GM12891 (cell line): ENCODE measurements at regions not wholly inside any gene's neighbourhood (a gene's known extent, or its start where the extent isn't known, plus 50 kb on each side); places are given as distances from the start of the nearest gene placed in this dataset.

Experiments used
- DNase-seq: peaks from one replicate; pipeline ENCODE4 v3.0.0; 2011; ENCODE audit warnings: low spot score; ENCODE audit not compliant: insufficient read length
- FAIRE-seq: peaks from 2 replicates; lab custom pipeline; 2011; peaks lifted over from hg19 to GRCh38; lab: Jason Lieb, UNC
- PAX5 ChIP-seq: IDR thresholded peaks from 2 replicates; pipeline ENCODE4 v1.6.1; 2011; ENCODE audit warnings: low read length, moderate library complexity, mild to moderate bottlenecking; ENCODE audit not compliant: insufficient read depth, severe bottlenecking
- POLR2A ChIP-seq: IDR thresholded peaks from 2 replicates; pipeline ENCODE4 v1.6.1; 2011; ENCODE audit warnings: low read depth, low read length, control low read depth
- POLR2AphosphoS5 ChIP-seq: IDR thresholded peaks from 2 replicates; pipeline ENCODE4 v1.6.1; 2011; ENCODE audit warnings: low read depth, low read length, control low read depth
- POU2F2 ChIP-seq: IDR thresholded peaks from 2 replicates; pipeline ENCODE4 v1.6.1; 2011; ENCODE audit warnings: low read depth, mild to moderate bottlenecking, control low read depth, low read length, moderate library complexity
- SPI1 ChIP-seq: IDR thresholded peaks from 2 replicates; pipeline ENCODE4 v1.6.1; 2011; ENCODE audit warnings: low read depth, low read length, control low read depth
- TAF1 ChIP-seq: IDR thresholded peaks from 2 replicates; pipeline ENCODE4 v1.6.1; 2011; ENCODE audit warnings: low read depth, low read length, control low read depth

GRCh38 chr3:41064526-41064925 lies 134.8 kb upstream of the CTNNB1 start:
- DNase-seq (no peak), FAIRE-seq (no peak)
- TF ChIP-seq SPI1 (0 out of 2 replicates have a peak, but pooled peaks have one; percentile 42), POU2F2 (no peak), PAX5 (no peak)

GRCh38 chr3:41065340-41065739 lies 134.0 kb upstream of the CTNNB1 start:
- no peak for TF ChIP-seq PAX5
- no peak for TF ChIP-seq SPI1
- TF ChIP-seq POLR2AphosphoS5: no peak
- TF ChIP-seq POLR2A: no peak
- no peak for TF ChIP-seq POU2F2
- no peak for TF ChIP-seq TAF1
- FAIRE-seq (no peak), DNase-seq (no peak)

DNA sequence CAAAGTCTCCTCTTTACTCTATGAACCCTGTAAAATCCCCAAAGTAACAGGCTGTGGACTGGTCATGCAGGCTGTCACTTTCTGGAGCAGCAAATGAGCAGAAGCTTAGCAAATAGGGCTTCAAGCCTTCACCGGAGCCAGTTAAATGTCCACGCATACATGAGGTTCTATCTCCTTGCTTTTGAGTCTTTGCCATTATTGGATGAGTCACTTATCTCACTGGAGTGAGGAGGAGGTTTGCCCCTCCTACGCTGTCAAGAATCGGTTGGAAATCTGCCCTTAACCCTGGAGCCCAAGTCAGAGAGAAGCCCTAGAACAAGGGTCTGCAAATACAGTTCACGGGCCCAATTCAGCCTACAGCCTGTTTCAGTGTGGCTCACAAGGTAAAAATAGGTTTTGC lies 126.1 kb upstream of the CTNNB1 start:
- no peak for TF ChIP-seq SPI1
- no peak for TF ChIP-seq TAF1
- no peak for TF ChIP-seq PAX5
- TF ChIP-seq POU2F2: no peak
- no peak for TF ChIP-seq POLR2AphosphoS5
- no peak for TF ChIP-seq POLR2A
- DNase-seq: no peak
- no peak for FAIRE-seq

- TF ChIP-seq TAF1 (no peak), POLR2A (no peak), POU2F2 (no peak), SPI1 (no peak), POLR2AphosphoS5 (no peak), PAX5 (no peak)
- DNase-seq (no peak), FAIRE-seq (no peak)
These were observed 123.3 kb upstream of the CTNNB1 start for GRCh38 chr3:41075975-41076374.

- FAIRE-seq (no peak), DNase-seq (no peak)
- no peak for TF ChIP-seq POU2F2
- no peak for TF ChIP-seq POLR2AphosphoS5
- TF ChIP-seq PAX5: no peak
- TF ChIP-seq SPI1: no peak
- no peak for TF ChIP-seq POLR2A
- no peak for TF ChIP-seq TAF1
These were observed 122.9 kb upstream of the CTNNB1 start for GRCh38 chr3:41076399-41076798.

DNA sequence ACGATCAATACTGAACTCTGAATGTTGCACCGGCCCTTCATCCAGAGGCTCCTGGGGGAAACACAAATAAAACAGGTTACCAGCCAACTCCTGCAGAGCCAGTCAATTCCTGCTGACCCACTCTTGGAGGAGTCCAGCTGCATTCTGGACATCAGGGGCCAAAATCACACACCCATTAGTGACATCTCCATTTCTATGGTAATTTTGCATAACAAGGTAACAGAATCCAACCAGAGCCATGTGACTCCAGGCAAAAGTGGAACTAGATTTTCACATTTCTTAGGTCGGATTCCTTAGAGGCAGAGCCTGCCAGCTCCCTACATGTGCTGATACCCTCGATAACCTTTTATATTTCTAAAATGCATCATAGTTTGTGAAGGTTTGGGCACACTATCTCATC lies 119.2 kb upstream of the CTNNB1 start:
- TF ChIP-seq PAX5: no peak
- TF ChIP-seq SPI1: no peak
- no peak for TF ChIP-seq POLR2A
- TF ChIP-seq POLR2AphosphoS5: no peak
- no peak for TF ChIP-seq POU2F2
- no peak for TF ChIP-seq TAF1
- DNase-seq: no peak
- no peak for FAIRE-seq

DNA sequence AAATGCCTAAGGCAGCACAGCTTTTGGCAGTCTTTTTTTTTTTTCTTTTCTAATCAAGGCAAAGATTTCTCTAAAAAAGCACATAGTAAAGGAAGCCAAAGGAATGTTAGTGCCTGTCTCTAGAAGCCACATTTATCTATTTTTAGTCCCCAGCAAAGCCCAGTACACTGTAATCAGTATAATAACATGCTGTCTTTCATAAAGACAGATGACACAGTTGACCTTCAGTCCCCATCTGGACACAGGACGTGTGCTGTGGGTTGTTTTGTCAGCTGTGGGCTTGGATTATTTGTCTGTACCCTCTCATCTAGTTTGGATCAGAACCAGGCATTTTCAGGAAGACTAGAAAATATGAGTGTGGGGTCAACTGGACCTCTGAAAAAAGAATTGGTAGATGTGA lies 110.4 kb upstream of the CTNNB1 start:
- TF ChIP-seq TAF1: no peak
- FAIRE-seq (no peak), DNase-seq (no peak)

DNA sequence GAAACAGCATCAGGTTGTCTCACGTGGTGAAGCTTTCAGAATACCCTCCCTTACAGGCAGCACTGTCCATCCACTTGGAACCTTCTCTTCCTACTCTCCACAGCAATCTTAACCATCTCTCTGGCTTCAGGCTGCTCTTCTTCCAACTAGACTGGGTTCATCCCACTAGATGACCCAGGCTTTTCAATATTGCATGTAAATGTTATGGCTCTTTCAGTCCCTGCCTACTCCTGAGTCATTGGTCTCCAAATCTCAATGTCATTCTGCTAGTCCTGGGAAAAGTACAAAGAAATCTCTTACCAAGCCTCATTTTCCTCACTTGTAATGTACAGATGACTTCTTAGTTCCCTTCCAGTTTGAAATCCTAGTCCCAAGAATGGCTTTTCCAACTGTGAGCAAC lies 109.7 kb upstream of the CTNNB1 start:
- DNase-seq (no peak), FAIRE-seq (no peak)
- no peak for TF ChIP-seq SPI1
- TF ChIP-seq POU2F2: no peak
- no peak for TF ChIP-seq TAF1
- no peak for TF ChIP-seq POLR2AphosphoS5
- TF ChIP-seq PAX5: no peak
- TF ChIP-seq POLR2A: no peak

DNA sequence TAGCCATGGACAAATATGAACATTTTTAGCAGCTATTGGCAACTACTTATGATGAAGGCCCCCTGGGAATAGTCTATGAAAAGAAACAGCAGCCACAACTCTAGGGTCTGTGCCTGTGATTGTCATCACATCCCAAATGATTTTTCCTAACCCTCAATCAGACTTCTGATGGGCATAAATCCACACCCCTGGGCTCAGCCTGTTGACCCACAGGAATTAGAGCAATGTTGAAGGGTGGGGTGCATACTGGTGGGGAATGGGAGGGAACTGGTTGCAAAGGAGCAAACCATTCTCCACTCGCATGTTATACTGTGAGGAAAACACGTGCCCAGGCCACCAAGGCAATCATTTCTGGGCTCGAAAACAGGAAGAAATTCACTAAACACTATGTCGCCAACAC lies 106.5 kb upstream of the CTNNB1 start:
- DNase-seq (no peak), FAIRE-seq (no peak)
- TF ChIP-seq SPI1: no peak
- no peak for TF ChIP-seq POU2F2
- TF ChIP-seq TAF1: no peak
- TF ChIP-seq POLR2A: no peak
- no peak for TF ChIP-seq PAX5
- no peak for TF ChIP-seq POLR2AphosphoS5

DNA sequence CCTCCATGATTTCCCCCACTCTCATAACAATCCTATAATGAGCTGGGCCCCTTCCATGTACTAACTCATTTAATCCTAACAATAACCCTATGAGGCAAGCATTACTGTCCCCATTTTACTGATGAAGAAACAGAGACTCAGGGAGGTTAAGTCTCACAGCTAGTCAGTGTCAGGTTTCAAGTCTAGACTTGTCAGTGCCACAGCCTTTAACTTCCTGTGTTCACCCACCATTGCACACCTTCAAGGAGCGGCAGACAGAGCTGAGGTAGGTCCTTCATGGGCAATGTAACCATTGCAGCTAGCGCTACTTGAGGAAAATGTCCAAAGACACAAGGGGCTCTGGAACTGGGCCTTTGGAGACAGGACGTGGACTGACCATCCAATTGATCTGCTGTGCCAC lies 105.8 kb upstream of the CTNNB1 start:
- TF ChIP-seq PAX5 (no peak), POLR2AphosphoS5 (no peak), SPI1 (no peak), TAF1 (no peak), POLR2A (no peak), POU2F2 (no peak)
- FAIRE-seq (no peak), DNase-seq (no peak)

DNA sequence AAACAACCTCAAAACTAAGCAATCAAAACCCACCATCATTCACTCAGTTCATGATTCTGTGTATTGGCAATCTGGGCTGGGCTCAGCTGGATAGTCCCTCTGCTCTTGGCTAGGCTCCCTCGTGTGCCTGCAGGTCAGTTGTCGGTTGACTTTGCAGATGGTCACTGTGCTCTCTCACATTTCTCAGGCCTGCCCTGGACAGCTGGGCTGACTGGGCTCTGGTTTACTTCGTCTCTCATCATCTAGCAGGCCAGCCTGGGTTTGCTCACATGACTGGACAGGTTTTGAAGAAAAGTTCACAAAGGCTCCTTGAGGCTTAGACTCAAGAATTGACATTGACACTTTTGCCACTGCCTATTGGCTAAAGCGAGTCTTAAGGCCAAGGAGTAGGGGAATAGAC lies 105.0 kb upstream of the CTNNB1 start:
- FAIRE-seq (no peak), DNase-seq (no peak)
- TF ChIP-seq POLR2A (no peak), SPI1 (no peak), TAF1 (no peak), POLR2AphosphoS5 (no peak), POU2F2 (no peak), PAX5 (no peak)

DNA sequence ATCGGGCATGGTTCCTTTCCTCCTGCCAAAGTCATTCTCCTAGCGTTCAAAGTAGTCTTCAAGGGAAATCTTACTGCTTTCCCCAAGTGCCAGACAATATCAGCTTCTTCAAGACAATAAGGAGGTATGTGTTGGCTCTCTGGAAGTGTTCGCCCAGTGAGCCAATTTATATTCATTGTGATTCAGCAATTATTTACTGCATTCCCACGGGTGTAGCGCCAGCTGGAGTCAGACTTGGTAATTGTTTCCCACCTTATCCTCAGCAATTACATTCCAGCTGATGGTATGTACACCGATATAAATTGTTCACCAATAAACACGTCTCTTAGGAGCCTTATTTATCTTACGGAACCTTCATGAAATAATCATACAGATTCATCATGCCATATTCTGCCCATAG lies 103.6 kb upstream of the CTNNB1 start:
- FAIRE-seq (no peak), DNase-seq (no peak)
- TF ChIP-seq POLR2AphosphoS5: no peak
- no peak for TF ChIP-seq POU2F2
- TF ChIP-seq SPI1: no peak
- TF ChIP-seq TAF1: no peak
- no peak for TF ChIP-seq PAX5
- TF ChIP-seq POLR2A: no peak
